HG03521 (cell line): ENCODE measurements at regions not wholly inside any gene's neighbourhood (a gene's known extent, or its start where the extent isn't known, plus 50 kb on each side); places are given as distances from the start of the nearest gene placed in this dataset.

Experiments
- ATAC-seq: cut with Tn5 transposase; IDR thresholded peaks from one replicate; pipeline ENCODE4 v1.9.1; 2021; ENCODE audit warnings: mild to moderate bottlenecking, moderate library complexity; ENCODE audit not compliant: unreplicated experiment

GRCh38 chr18:10207682-10208345 lies 246.6 kb upstream of the APCDD1 start:
- ATAC-seq: no peak

- ATAC-seq: no peak
These were observed 245.1 kb upstream of the APCDD1 start for GRCh38 chr18:10209302-10209701.

- no peak for ATAC-seq
These were observed 244.3 kb upstream of the APCDD1 start for GRCh38 chr18:10210057-10210633.

GRCh38 chr18:10213526-10213925 lies 240.9 kb upstream of the APCDD1 start:
- ATAC-seq: peak; percentile 75

- no peak for ATAC-seq
These were observed 239.0 kb upstream of the APCDD1 start for GRCh38 chr18:10215446-10215845.

- no peak for ATAC-seq
These were observed 237.6 kb upstream of the APCDD1 start for GRCh38 chr18:10216791-10217190.

- no peak for ATAC-seq
These were observed 237.2 kb upstream of the APCDD1 start for GRCh38 chr18:10217211-10217610.

GRCh38 chr18:10225300-10225699 lies 229.1 kb upstream of the APCDD1 start:
- no peak for ATAC-seq

GRCh38 chr18:10226971-10227370 lies 227.5 kb upstream of the APCDD1 start:
- ATAC-seq: no peak

GRCh38 chr18:10228326-10228725 lies 226.1 kb upstream of the APCDD1 start:
- ATAC-seq: no peak

GRCh38 chr18:10229458-10229857 lies 225.0 kb upstream of the APCDD1 start:
- no peak for ATAC-seq

- ATAC-seq: no peak
These were observed 224.4 kb upstream of the APCDD1 start for GRCh38 chr18:10230072-10230471.

GRCh38 chr18:10231220-10231619 lies 223.2 kb upstream of the APCDD1 start:
- ATAC-seq: no peak

- no peak for ATAC-seq
These were observed 222.4 kb upstream of the APCDD1 start for GRCh38 chr18:10232062-10232461.

GRCh38 chr18:10233082-10233875 lies 221.2 kb upstream of the APCDD1 start:
- ATAC-seq: no peak

- ATAC-seq: no peak
These were observed 220.2 kb upstream of the APCDD1 start for GRCh38 chr18:10234281-10234680.

GRCh38 chr18:10234912-10235660 lies 219.3 kb upstream of the APCDD1 start:
- no peak for ATAC-seq

GRCh38 chr18:10235661-10235952 lies 218.8 kb upstream of the APCDD1 start:
- ATAC-seq: no peak

- ATAC-seq: no peak
These were observed 215.3 kb upstream of the APCDD1 start for GRCh38 chr18:10239103-10239502.

- no peak for ATAC-seq
These were observed 214.3 kb upstream of the APCDD1 start for GRCh38 chr18:10239991-10240634.

- no peak for ATAC-seq
These were observed 213.5 kb upstream of the APCDD1 start for GRCh38 chr18:10240973-10241372.
